ENCODE measurements at regions not wholly inside any gene's neighbourhood (a gene's known extent, or its start where the extent isn't known, plus 50 kb on each side); places are given as distances from the start of the nearest gene placed in this dataset.

DNA sequence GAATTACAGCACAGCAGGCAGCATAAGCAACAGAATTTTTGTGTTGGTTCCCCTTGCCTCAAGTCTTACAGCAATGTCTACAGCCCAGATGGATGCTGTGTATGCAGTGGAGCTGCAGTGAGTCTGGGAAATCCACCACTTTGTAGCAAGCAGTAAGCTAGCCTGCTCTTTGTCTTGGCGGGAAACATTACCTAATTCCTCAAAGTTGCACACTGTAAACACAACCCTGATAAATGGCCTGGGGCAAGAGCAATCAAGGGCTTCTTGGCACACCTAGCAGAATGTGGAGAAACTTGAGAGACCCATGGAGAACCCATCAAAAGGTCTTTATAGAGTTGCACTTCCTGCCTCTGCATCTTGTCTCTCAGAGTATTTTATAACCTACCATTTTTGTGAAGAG is 102.0 kb upstream of the FOXP2 start:
- Histone ChIP-seq H3K9me3 (ENCODE audit: low read depth) (no peaks in the 10 kb centered on the region), H3K27me3 (no peaks in the 10 kb centered on the region), H3K27ac (no peak overlapping the region), H3K4me1 (ENCODE audit: low read depth) (no peaks in the 10 kb centered on the region), H3K36me3 (no peaks in the 10 kb centered on the region), H3K4me3 (no peak overlapping the region)
- no peak for DNase-seq (ENCODE audit: low read depth in 1 of 2, low spot score in 1 of 2)
- no peak for TF ChIP-seq CTCF (IDR thresholded peaks at IDR 0.05; ENCODE audit: low read depth, low read length)

- Histone ChIP-seq H3K4me3 (no peak overlapping the region), H3K27ac (no peak overlapping the region), H3K4me1 (ENCODE audit: low read depth) (no peaks in the 10 kb centered on the region), H3K9me3 (ENCODE audit: low read depth) (no peaks in the 10 kb centered on the region), H3K27me3 (no peaks in the 10 kb centered on the region), H3K36me3 (no peaks in the 10 kb centered on the region)
- TF ChIP-seq CTCF (IDR thresholded peaks at IDR 0.05; ENCODE audit: low read depth, low read length), result no peak
- DNase-seq (ENCODE audit: low read depth in 1 of 2, low spot score in 1 of 2), result no peak
These were observed 104.1 kb upstream of the FOXP2 start for GRCh38 chr7:114310345-114311110.

DNA sequence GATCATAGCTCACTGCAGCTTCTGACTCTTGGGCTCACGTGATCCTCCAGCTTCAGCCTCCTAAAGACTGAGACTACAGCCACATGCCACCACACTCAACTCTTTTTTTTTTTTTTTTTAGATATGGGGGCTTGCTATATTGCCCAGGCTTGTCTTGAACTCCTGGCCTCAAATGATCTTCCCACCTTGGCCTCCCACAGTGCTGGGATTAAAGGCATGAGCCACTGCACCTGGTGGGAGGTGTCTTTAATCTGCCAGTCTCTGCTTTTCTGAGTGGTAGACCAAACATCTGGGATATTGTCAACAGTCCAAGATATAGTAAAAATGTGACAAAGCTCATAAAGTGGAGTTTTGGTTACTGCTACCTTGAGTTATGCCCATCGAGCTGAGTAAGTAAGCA is 104.9 kb upstream of the FOXP2 start:
- no peaks in the 10 kb centered on the region for H3K27me3 ChIP-seq
- no peak overlapping the region for H3K4me3 ChIP-seq
- no peaks in the 10 kb centered on the region for H3K36me3 ChIP-seq
- no peak for DNase-seq (ENCODE audit: low read depth in 1 of 2, low spot score in 1 of 2)
- H3K9me3 ChIP-seq (ENCODE audit: low read depth), result no peaks in the 10 kb centered on the region
- no peaks in the 10 kb centered on the region for H3K4me1 ChIP-seq (ENCODE audit: low read depth)
- TF ChIP-seq CTCF (IDR thresholded peaks at IDR 0.05; ENCODE audit: low read depth, low read length), result no peak
- H3K27ac ChIP-seq, result no peak overlapping the region

DNA sequence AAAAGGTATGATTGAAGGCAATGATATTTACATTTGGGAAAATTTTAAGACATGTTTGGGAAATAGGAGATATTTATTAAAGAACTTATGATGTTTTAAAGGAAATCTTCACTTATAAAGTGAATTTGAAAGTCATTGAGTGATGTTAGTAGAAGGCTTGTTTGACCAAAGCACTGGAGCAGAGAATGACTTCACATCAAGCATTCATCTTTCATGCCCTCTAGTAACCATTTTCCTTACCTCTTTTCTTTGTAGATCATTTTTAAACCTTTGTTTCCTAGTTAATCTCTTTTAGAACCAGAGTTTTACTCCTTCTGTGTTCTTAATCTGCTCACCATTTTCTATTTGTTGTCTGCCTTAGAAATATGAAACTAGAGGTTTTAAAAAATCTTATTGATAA is 111.3 kb upstream of the FOXP2 start:
- Histone ChIP-seq H3K4me3 (no peak overlapping the region), H3K27me3 (no peaks in the 10 kb centered on the region), H3K27ac (no peak overlapping the region), H3K9me3 (ENCODE audit: low read depth) (no peaks in the 10 kb centered on the region), H3K36me3 (no peaks in the 10 kb centered on the region), H3K4me1 (ENCODE audit: low read depth) (no peaks in the 10 kb centered on the region)
- no peak for TF ChIP-seq CTCF (IDR thresholded peaks at IDR 0.05; ENCODE audit: low read depth, low read length)
- no peak for DNase-seq (ENCODE audit: low read depth in 1 of 2, low spot score in 1 of 2)

GRCh38 chr7:114302858-114303257 is 111.8 kb upstream of the FOXP2 start:
- Histone ChIP-seq H3K4me1 (ENCODE audit: low read depth) (no peaks in the 10 kb centered on the region), H3K27ac (no peak overlapping the region), H3K9me3 (ENCODE audit: low read depth) (no peaks in the 10 kb centered on the region), H3K36me3 (no peaks in the 10 kb centered on the region), H3K4me3 (no peak overlapping the region), H3K27me3 (no peaks in the 10 kb centered on the region)
- DNase-seq (ENCODE audit: low read depth in 1 of 2, low spot score in 1 of 2), result no peak
- no peak for TF ChIP-seq CTCF (IDR thresholded peaks at IDR 0.05; ENCODE audit: low read depth, low read length)
